ENCODE measurements at regions not wholly inside any gene's neighbourhood (a gene's known extent, or its start where the extent isn't known, plus 50 kb on each side); places are given as distances from the start of the nearest gene placed in this dataset.
"Not testable (repeated sequence)": the region's sequence is repeated elsewhere in the genome, so short reads cannot be mapped to it uniquely, and the experiment has no call there.

DNA sequence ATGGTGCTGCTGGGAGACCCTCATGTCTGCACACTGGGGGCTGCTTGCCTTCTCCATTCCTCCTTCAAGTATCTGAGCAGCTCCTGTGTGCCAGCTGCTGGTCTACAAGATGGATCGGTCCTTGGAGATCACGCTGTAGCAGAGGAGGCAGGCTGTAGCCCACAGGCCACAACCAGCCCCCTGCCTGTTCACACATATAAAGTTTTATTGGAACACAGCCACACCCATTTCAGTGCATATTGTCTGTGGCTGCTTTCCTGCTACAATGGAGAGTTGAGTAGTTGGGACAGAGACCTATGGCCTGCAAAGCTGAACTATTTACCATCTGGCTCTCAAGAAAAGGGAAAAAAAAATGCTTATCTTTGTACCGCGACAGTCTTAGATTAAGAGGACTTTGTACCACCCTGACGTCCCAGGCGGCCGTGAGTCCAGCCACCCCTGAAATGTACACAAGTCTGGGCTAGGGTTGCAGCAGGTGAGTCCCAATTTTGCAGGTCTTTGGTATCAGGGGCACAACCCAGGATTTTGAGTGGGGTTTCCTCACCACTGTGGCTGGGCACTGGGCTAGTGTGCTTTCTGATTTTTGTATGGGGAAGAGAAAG, 179.2 kb upstream of the OSBPL11 start:
- H3K9me3 ChIP-seq (replicated peaks; ENCODE audit: control insufficient read depth, insufficient read depth, low read depth, low read length); H2AFZ ChIP-seq (ENCODE audit: low read depth, low read length); POLR2A ChIA-PET; H3K4me1 ChIP-seq (replicated peaks in 1 of 2; ENCODE audit: control insufficient read depth in 2 of 2, insufficient read depth in 2 of 2, low read length in 2 of 2); H3K36me3 ChIP-seq (ENCODE audit: control insufficient read depth, insufficient read depth, low read length); H3K9ac ChIP-seq (ENCODE audit: insufficient read depth in 1 of 2, low read depth in 2 of 2, low read length in 2 of 2); FAIRE-seq; DNase-seq (ENCODE audit: extremely low read depth in 1 of 4, low spot score in 3 of 4); in situ Hi-C loops (cut with MboI); H3K79me2 ChIP-seq (ENCODE audit: control insufficient read depth, insufficient read depth, low read length); H3K4me2 ChIP-seq (ENCODE audit: insufficient read depth, low read length); H3K27ac ChIP-seq (ENCODE audit: extremely low read depth, low read depth, low read length); H3K9me1 ChIP-seq (ENCODE audit: control insufficient read depth, insufficient read depth, low read length); H3K27me3 ChIP-seq (ENCODE audit: control insufficient read depth in 2 of 2, insufficient read depth in 2 of 2, low read length in 2 of 2); ATAC-seq; intact Hi-C loops (cut with micrococcal nuclease); H4K20me1 ChIP-seq (replicated peaks; ENCODE audit: control insufficient read depth, insufficient read depth, low read length); BruUV-seq (replicated peaks); H3K4me3 ChIP-seq; CTCF ChIA-PET (ENCODE audit: low intra/inter-chr PET ratio): not testable (repeated sequence)
- TF ChIP-seq, protein P1, sequence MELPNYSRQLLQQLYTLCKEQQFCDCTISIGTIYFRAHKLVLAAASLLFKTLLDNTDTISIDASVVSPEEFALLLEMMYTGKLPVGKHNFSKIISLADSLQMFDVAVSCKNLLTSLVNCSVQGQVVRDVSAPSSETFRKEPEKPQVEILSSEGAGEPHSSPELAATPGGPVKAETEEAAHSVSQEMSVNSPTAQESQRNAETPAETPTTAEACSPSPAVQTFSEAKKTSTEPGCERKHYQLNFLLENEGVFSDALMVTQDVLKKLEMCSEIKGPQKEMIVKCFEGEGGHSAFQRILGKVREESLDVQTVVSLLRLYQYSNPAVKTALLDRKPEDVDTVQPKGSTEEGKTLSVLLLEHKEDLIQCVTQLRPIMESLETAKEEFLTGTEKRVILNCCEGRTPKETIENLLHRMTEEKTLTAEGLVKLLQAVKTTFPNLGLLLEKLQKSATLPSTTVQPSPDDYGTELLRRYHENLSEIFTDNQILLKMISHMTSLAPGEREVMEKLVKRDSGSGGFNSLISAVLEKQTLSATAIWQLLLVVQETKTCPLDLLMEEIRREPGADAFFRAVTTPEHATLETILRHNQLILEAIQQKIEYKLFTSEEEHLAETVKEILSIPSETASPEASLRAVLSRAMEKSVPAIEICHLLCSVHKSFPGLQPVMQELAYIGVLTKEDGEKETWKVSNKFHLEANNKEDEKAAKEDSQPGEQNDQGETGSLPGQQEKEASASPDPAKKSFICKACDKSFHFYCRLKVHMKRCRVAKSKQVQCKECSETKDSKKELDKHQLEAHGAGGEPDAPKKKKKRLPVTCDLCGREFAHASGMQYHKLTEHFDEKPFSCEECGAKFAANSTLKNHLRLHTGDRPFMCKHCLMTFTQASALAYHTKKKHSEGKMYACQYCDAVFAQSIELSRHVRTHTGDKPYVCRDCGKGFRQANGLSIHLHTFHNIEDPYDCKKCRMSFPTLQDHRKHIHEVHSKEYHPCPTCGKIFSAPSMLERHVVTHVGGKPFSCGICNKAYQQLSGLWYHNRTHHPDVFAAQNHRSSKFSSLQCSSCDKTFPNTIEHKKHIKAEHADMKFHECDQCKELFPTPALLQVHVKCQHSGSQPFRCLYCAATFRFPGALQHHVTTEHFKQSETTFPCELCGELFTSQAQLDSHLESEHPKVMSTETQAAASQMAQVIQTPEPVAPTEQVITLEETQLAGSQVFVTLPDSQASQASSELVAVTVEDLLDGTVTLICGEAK (IDR thresholded peaks at IDR 0.05) = peak; percentile 63
- TF ChIP-seq, protein P1 (CRISPR knock-in tag; IDR thresholded peaks at IDR 0.05) = peak; percentile 61
- 0% methylated on average over 5 of the region's 7 CpGs for WGBS (ENCODE audit: insufficient coverage, low coverage, missing lambda C conversion rate)

DNA sequence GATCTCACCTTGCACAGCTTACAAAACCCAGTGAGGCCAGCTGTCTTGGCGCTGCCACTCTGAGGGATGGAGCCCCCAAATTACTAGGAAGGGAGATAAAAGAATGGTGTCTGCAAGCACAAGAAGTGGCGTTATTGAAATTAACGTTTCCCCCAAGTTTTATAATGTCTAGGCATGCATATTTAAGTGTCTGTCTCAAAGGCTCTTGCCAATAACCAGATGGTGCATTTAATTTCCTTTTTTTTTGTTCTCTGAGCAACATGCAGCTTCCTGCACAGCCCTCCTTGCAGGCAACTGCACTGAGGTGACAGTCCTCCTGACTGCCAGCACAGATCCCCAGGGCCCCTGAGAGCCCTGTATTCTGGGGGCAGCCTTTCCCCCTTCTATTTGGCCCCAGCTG, 179.8 kb upstream of the OSBPL11 start:
- H3K9me3 ChIP-seq (replicated peaks; ENCODE audit: control insufficient read depth, insufficient read depth, low read depth, low read length); BruUV-seq (replicated peaks); H3K4me2 ChIP-seq (ENCODE audit: insufficient read depth, low read length); H2AFZ ChIP-seq (ENCODE audit: low read depth, low read length); H3K79me2 ChIP-seq (ENCODE audit: control insufficient read depth, insufficient read depth, low read length); H3K4me1 ChIP-seq (replicated peaks in 1 of 2; ENCODE audit: control insufficient read depth in 2 of 2, insufficient read depth in 2 of 2, low read length in 2 of 2); DNase-seq (ENCODE audit: extremely low read depth in 1 of 4, low spot score in 3 of 4); H3K36me3 ChIP-seq (ENCODE audit: control insufficient read depth, insufficient read depth, low read length); H3K27me3 ChIP-seq (ENCODE audit: control insufficient read depth in 2 of 2, insufficient read depth in 2 of 2, low read length in 2 of 2); H3K27ac ChIP-seq (ENCODE audit: extremely low read depth, low read depth, low read length); POLR2A ChIA-PET; in situ Hi-C loops (cut with MboI); H3K4me3 ChIP-seq; H4K20me1 ChIP-seq (replicated peaks; ENCODE audit: control insufficient read depth, insufficient read depth, low read length); CTCF ChIA-PET (ENCODE audit: low intra/inter-chr PET ratio); intact Hi-C loops (cut with micrococcal nuclease); ATAC-seq; FAIRE-seq; H3K9ac ChIP-seq (ENCODE audit: insufficient read depth in 1 of 2, low read depth in 2 of 2, low read length in 2 of 2); H3K9me1 ChIP-seq (ENCODE audit: control insufficient read depth, insufficient read depth, low read length): not testable (repeated sequence)
- WGBS (ENCODE audit: insufficient coverage, low coverage, missing lambda C conversion rate) = no CpG with 5 or more reads among the region's 3 CpGs

All from K562 (cell line).